Osteocyte (in vitro differentiated cells): ENCODE measurements at regions not wholly inside any gene's neighbourhood (a gene's known extent, or its start where the extent isn't known, plus 50 kb on each side); places are given as distances from the start of the nearest gene placed in this dataset.

ENCODE experiments used
- DNase-seq: peaks from one replicate; pipeline ENCODE4 v3.0.0; 2021; ENCODE audit warnings: mixed read lengths; ENCODE audit not compliant: unreplicated experiment; ENCODE audit errors: extremely low spot score
- H3K27ac Mint-ChIP-seq: one replicate; pipeline ENCODE4 v1.8.0; 2021; ENCODE audit warnings: mild to moderate bottlenecking, mixed read lengths; ENCODE audit not compliant: unreplicated experiment
- H3K27me3 Mint-ChIP-seq: one replicate; pipeline ENCODE4 v1.8.0; 2021; ENCODE audit warnings: mixed read lengths; ENCODE audit not compliant: unreplicated experiment
- H3K36me3 Mint-ChIP-seq: one replicate; pipeline ENCODE4 v1.8.0; 2021; ENCODE audit warnings: mixed read lengths; ENCODE audit not compliant: unreplicated experiment
- H3K4me1 Mint-ChIP-seq: one replicate; pipeline ENCODE4 v1.8.0; 2021; ENCODE audit warnings: mixed read lengths; ENCODE audit not compliant: unreplicated experiment
- H3K4me3 Mint-ChIP-seq: one replicate; pipeline ENCODE4 v1.8.0; 2021; ENCODE audit warnings: mild to moderate bottlenecking, moderate library complexity, mixed read lengths; ENCODE audit not compliant: unreplicated experiment
- H3K9me3 Mint-ChIP-seq: one replicate; pipeline ENCODE4 v1.8.0; 2021; ENCODE audit warnings: mixed read lengths; ENCODE audit not compliant: unreplicated experiment
- TF ChIP-seq, protein P1 (sequence below): fragments of 200-600 bp; sonication (generic); IDR thresholded peaks from 2 replicates; pipeline ENCODE4 v1.5.0; 2021; ENCODE audit warnings: antibody characterized with exemption, mild to moderate bottlenecking, moderate library complexity

DNA sequence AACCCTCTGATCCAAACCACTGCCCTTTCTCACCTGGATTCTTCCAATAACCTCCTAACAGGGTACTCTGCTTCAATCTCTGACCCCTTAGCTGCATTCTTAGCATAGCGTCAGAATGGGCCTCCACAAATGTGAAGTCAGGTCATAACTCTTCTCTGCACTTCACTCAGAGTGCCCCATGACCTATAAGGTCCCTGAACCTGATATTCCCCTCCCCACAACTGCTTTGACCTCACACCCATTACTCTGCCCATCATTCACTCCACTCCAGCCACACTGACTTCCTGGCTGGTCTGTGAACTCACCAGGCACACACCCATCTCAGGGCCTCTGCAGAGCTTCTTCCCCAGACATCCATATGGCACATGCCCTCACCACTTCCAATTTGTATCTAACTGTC lies 141.9 kb downstream of the ZNF281 start:
- no peak for DNase-seq
- no peak overlapping the region for H3K27ac Mint-ChIP-seq
- H3K9me3 Mint-ChIP-seq, result no peaks in the 10 kb centered on the region
- peaks cover 7% of the 10 kb centered on the region for H3K27me3 Mint-ChIP-seq
- no peaks in the 10 kb centered on the region for H3K4me1 Mint-ChIP-seq
- TF ChIP-seq, protein P1, sequence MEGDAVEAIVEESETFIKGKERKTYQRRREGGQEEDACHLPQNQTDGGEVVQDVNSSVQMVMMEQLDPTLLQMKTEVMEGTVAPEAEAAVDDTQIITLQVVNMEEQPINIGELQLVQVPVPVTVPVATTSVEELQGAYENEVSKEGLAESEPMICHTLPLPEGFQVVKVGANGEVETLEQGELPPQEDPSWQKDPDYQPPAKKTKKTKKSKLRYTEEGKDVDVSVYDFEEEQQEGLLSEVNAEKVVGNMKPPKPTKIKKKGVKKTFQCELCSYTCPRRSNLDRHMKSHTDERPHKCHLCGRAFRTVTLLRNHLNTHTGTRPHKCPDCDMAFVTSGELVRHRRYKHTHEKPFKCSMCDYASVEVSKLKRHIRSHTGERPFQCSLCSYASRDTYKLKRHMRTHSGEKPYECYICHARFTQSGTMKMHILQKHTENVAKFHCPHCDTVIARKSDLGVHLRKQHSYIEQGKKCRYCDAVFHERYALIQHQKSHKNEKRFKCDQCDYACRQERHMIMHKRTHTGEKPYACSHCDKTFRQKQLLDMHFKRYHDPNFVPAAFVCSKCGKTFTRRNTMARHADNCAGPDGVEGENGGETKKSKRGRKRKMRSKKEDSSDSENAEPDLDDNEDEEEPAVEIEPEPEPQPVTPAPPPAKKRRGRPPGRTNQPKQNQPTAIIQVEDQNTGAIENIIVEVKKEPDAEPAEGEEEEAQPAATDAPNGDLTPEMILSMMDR, result no peak
- no peaks in the 10 kb centered on the region for H3K36me3 Mint-ChIP-seq
- H3K4me3 Mint-ChIP-seq, result no peak overlapping the region

DNA sequence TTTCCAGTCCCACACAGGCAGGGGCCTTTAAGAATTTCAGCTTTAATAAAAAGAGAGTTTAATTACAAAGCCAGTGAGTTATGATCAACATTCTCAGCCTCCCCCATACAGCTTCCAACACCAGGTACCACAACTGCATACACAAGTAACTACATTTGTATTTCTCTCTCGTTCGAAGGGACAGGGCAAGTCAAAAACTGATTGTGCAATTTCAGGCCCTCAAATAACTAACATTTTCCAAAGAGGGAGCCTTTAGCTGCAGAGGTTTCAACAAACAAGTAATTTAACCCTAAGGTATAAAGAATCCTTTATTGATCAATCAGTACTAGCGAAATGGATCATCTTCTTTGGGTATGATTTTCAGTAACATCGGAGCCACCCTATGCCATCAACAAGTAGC lies 142.4 kb downstream of the ZNF281 start:
- Mint-ChIP-seq H3K36me3 (no peaks in the 10 kb centered on the region), H3K27ac (no peak overlapping the region), H3K4me1 (no peaks in the 10 kb centered on the region), H3K9me3 (no peaks in the 10 kb centered on the region), H3K4me3 (no peak overlapping the region), H3K27me3 (peaks cover 7% of the 10 kb centered on the region)
- DNase-seq, result no peak
- TF ChIP-seq, protein P1, result no peak

DNA sequence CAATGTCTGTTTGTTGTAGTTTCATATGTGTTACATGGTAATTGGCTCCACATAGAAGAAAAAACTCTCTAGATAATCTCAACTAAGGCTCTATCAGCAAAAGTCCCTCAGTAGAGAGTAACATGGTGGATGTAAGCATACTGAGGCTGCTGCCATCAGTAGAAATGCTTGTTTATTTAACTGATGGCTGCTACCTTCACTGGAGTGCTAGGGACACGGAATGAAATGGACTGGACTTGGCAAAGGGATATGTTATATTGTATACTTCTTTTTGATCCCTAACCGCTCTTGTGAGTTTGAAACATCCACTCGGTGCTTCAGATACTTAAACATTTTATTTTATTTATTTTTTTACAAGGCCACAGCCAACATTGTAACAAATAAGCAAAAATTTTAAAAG lies 143.0 kb downstream of the ZNF281 start:
- no peak overlapping the region for H3K4me3 Mint-ChIP-seq
- DNase-seq, result no peak
- H3K9me3 Mint-ChIP-seq, result no peaks in the 10 kb centered on the region
- H3K27me3 Mint-ChIP-seq, result peaks cover 7% of the 10 kb centered on the region
- TF ChIP-seq, protein P1, result no peak
- H3K27ac Mint-ChIP-seq, result no peak overlapping the region
- no peaks in the 10 kb centered on the region for H3K4me1 Mint-ChIP-seq
- H3K36me3 Mint-ChIP-seq, result no peaks in the 10 kb centered on the region

DNA sequence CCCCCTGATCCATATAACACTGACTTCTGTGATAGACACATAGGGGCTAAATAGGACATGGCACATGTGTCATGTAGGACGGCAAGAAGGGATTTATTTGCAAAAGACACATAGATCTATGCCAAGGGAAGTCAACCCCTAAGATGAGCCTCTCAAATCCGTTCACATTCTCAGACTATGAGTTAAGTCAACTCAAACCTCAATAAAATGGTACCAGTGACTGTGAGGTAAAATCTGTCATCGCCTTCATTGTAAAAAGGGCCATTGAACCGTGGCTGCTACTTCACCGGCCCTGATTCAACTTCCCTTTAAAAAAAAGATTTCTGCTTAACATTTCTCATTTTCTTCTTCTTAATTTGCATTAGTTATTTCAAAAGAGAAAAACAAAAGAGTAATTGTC lies 144.0 kb downstream of the ZNF281 start:
- Mint-ChIP-seq H3K4me3 (no peak overlapping the region), H3K27me3 (peaks cover 7% of the 10 kb centered on the region), H3K36me3 (no peaks in the 10 kb centered on the region), H3K4me1 (no peaks in the 10 kb centered on the region), H3K27ac (no peak overlapping the region), H3K9me3 (no peaks in the 10 kb centered on the region)
- TF ChIP-seq, protein P1, result no peak
- DNase-seq, result no peak

DNA sequence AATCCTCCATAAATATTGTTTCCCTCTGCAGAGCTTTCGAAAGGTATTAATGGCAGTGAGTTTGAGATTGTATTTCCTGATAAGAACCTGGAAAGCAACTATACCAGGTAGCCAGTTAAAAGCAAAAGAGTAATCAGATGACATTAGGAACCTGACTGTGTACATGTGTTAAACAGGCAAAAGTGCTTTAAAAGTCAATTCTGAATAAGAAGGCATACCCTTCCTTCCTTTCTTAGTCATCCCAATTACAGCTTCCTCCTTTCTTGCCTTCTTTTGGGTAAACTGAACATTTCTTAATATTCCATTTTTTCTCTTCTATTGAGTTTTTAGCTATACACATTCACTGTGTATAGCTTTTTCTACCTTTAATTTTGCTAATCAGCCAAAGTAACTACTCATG lies 144.7 kb downstream of the ZNF281 start:
- Mint-ChIP-seq H3K4me3 (no peak overlapping the region), H3K27ac (no peak overlapping the region), H3K27me3 (peaks cover 7% of the 10 kb centered on the region), H3K9me3 (no peaks in the 10 kb centered on the region), H3K36me3 (no peaks in the 10 kb centered on the region), H3K4me1 (no peaks in the 10 kb centered on the region)
- DNase-seq, result no peak
- TF ChIP-seq, protein P1, result no peak
